DOHH2 (cell line): ENCODE measurements at regions not wholly inside any gene's neighbourhood (a gene's known extent, or its start where the extent isn't known, plus 50 kb on each side); places are given as distances from the start of the nearest gene placed in this dataset.

Experiments
- H3F3A ChIP-seq: fragments of 200-600 bp; sonication (generic), shearing (Covaris generic); 2 replicates; pipeline ENCODE4 v1.6.0; 2016; ENCODE audit warnings: antibody characterized with exemption, mild to moderate bottlenecking; ENCODE audit not compliant: control insufficient read depth, insufficient read depth
- H3K27ac ChIP-seq: fragments of 200-600 bp; sonication (generic); 2 replicates; pipeline ENCODE4 v1.5.1; 2014; ENCODE audit warnings: low read depth, mild to moderate bottlenecking, low read length, moderate library complexity
- H3K27me3 ChIP-seq: fragments of 200-600 bp; sonication (generic); 2 replicates; pipeline ENCODE4 v1.6.1; 2014; ENCODE audit warnings: mild to moderate bottlenecking, low read length, mixed read lengths; ENCODE audit not compliant: control insufficient read depth
- H3K36me3 ChIP-seq: fragments of 200-600 bp; sonication (generic); 2 replicates; pipeline ENCODE4 v1.6.1; 2014; ENCODE audit warnings: mild to moderate bottlenecking, low read length, moderate library complexity, mixed read lengths; ENCODE audit not compliant: control insufficient read depth
- H3K4me1 ChIP-seq: fragments of 200-600 bp; sonication (generic); 2 replicates; pipeline ENCODE4 v1.6.1; 2014; ENCODE audit warnings: mild to moderate bottlenecking, low read length, mixed read lengths; ENCODE audit not compliant: control insufficient read depth
- H3K4me2 ChIP-seq: fragments of 200-600 bp; sonication (generic); 2 replicates; pipeline ENCODE4 v1.6.0; 2014; ENCODE audit warnings: mild to moderate bottlenecking, low read length, moderate library complexity
- H3K4me3 ChIP-seq: fragments of 200-600 bp; sonication (generic); 2 replicates; pipeline ENCODE4 v1.5.1; 2014; ENCODE audit warnings: mild to moderate bottlenecking, low read length, mixed read lengths
- H3K79me2 ChIP-seq: fragments of 200-600 bp; sonication (generic); 2 replicates; pipeline ENCODE4 v1.6.1; 2014; ENCODE audit warnings: mild to moderate bottlenecking, low read length, mixed read lengths; ENCODE audit not compliant: control insufficient read depth
- H3K9me2 ChIP-seq: fragments of 200-600 bp; sonication (generic); replicated peaks from 2 replicates; pipeline ENCODE4 v1.6.1; 2014; ENCODE audit warnings: mild to moderate bottlenecking, low read length, mixed read lengths; ENCODE audit not compliant: control insufficient read depth
- H3K9me3 ChIP-seq: fragments of 200-600 bp; sonication (generic); 2 replicates; pipeline ENCODE4 v1.6.1; 2014; ENCODE audit warnings: antibody characterized with exemption, low read length, mixed read lengths; ENCODE audit not compliant: control insufficient read depth, insufficient read depth
- H4K20me1 ChIP-seq: fragments of 200-600 bp; sonication (generic); 2 replicates; pipeline ENCODE4 v1.6.0; 2014; ENCODE audit warnings: low read depth, mild to moderate bottlenecking, antibody characterized with exemption, low read length, moderate library complexity; ENCODE audit not compliant: control insufficient read depth, insufficient read depth
- EZH2phosphoT487 ChIP-seq: fragments of 200-600 bp; sonication (generic); IDR thresholded peaks from 2 replicates; pipeline ENCODE4 v1.6.1; 2017; ENCODE audit warnings: borderline replicate concordance, mild to moderate bottlenecking, antibody characterized with exemption, low read length, moderate library complexity, mixed read lengths
- TF ChIP-seq, protein P1 (sequence below): fragments of 200-600 bp; sonication (generic); IDR thresholded peaks from one replicate; pipeline ENCODE4 v1.5.1; 2014; ENCODE audit warnings: antibody characterized with exemption, mild to moderate bottlenecking, low read depth, low read length; ENCODE audit not compliant: poor library complexity, severe bottlenecking

DNA sequence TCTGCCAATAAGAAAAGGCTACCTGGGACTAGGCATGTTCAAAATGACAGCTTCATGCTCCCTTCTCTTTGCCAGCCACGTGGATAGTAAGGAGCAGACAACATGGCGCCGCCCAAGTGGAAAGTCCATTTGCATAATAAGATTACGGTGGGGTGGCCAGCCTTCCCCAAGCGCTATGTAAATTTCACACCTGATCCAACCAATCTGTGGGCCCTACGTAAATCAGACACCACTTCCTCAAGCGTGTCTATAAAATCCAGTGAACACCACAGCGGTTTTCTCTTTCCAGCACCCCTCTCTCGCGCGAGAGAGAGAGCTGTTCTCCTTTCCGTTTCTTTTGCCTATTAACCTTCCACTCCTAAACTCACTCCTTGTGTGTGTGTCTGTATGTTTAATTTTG is 140.3 kb upstream of the ERCC4 start:
- H4K20me1 ChIP-seq, result no peaks in the 10 kb centered on the region
- H3K36me3 ChIP-seq, result no peaks in the 10 kb centered on the region
- H3F3A ChIP-seq, result no peaks in the 10 kb centered on the region
- H3K9me2 ChIP-seq, result no peaks in the 10 kb centered on the region
- no peaks in the 10 kb centered on the region for H3K9me3 ChIP-seq
- H3K4me3 ChIP-seq, result no peak overlapping the region
- TF ChIP-seq, protein P1, sequence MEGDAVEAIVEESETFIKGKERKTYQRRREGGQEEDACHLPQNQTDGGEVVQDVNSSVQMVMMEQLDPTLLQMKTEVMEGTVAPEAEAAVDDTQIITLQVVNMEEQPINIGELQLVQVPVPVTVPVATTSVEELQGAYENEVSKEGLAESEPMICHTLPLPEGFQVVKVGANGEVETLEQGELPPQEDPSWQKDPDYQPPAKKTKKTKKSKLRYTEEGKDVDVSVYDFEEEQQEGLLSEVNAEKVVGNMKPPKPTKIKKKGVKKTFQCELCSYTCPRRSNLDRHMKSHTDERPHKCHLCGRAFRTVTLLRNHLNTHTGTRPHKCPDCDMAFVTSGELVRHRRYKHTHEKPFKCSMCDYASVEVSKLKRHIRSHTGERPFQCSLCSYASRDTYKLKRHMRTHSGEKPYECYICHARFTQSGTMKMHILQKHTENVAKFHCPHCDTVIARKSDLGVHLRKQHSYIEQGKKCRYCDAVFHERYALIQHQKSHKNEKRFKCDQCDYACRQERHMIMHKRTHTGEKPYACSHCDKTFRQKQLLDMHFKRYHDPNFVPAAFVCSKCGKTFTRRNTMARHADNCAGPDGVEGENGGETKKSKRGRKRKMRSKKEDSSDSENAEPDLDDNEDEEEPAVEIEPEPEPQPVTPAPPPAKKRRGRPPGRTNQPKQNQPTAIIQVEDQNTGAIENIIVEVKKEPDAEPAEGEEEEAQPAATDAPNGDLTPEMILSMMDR, result no peak
- no peaks in the 10 kb centered on the region for H3K27me3 ChIP-seq
- no peak overlapping the region for H3K4me2 ChIP-seq
- no peaks in the 10 kb centered on the region for H3K79me2 ChIP-seq
- no peaks in the 10 kb centered on the region for H3K4me1 ChIP-seq
- H3K27ac ChIP-seq, result no peak overlapping the region

DNA sequence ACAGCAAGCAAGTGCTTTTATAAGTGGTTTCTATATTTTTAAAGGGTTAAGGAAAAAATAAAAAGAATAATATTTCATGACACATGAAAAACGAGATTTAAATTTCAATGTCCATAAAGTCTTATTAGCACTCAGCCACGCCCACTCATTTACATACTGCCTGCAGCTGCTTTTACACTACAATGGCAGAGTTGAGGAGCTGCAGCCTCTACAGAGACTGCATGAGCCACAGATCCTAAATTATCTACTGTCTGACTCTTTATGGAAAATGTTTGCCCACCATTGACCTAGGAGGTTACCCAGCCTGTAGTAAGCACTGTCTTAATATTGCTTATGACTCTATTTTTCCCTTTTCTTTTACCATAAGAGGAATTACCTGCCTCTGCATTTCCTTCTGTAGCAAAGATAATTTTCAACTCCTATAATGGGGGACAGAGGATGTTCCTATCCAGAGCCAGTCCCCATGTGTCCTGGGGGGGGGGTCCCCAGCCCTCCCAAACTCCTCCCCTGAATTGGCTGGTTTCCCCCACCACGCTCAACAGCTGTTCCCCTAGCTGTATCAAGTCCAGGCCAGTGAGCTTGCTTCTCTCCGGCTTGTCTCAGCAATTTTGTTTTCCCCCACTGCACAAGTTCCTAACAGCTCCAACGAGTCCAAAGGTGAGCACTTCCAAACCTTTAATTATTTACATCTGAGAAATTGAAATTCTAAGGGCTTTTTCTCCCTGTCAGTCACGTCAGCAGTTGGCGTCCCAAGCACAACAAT is 139.4 kb upstream of the ERCC4 start:
- H3K4me2 ChIP-seq, result no peak overlapping the region
- no peaks in the 10 kb centered on the region for H3F3A ChIP-seq
- no peaks in the 10 kb centered on the region for H3K4me1 ChIP-seq
- H3K79me2 ChIP-seq, result no peaks in the 10 kb centered on the region
- H4K20me1 ChIP-seq, result no peaks in the 10 kb centered on the region
- no peaks in the 10 kb centered on the region for H3K27me3 ChIP-seq
- no peak for TF ChIP-seq EZH2phosphoT487
- TF ChIP-seq, protein P1, result no peak
- H3K9me3 ChIP-seq, result no peaks in the 10 kb centered on the region
- H3K4me3 ChIP-seq, result no peak overlapping the region
- H3K27ac ChIP-seq, result no peak overlapping the region
- no peaks in the 10 kb centered on the region for H3K9me2 ChIP-seq
- H3K36me3 ChIP-seq, result no peaks in the 10 kb centered on the region

GRCh38 chr16:13781169-13781564 is 138.8 kb upstream of the ERCC4 start:
- Histone ChIP-seq H3K36me3 (no peaks in the 10 kb centered on the region), H3K27ac (no peak overlapping the region), H3K9me2 (no peaks in the 10 kb centered on the region), H3K9me3 (no peaks in the 10 kb centered on the region), H3K79me2 (no peaks in the 10 kb centered on the region), H3F3A (no peaks in the 10 kb centered on the region), H3K4me1 (no peaks in the 10 kb centered on the region), H3K4me2 (no peak overlapping the region), H3K4me3 (no peak overlapping the region), H3K27me3 (no peaks in the 10 kb centered on the region), H4K20me1 (no peaks in the 10 kb centered on the region)
- TF ChIP-seq, protein P1, result no peak
- no peak for TF ChIP-seq EZH2phosphoT487
